HG02852 (cell line): ENCODE measurements at regions not wholly inside any gene's neighbourhood (a gene's known extent, or its start where the extent isn't known, plus 50 kb on each side); places are given as distances from the start of the nearest gene placed in this dataset.
"Not testable (repeated sequence)": the region's sequence is repeated elsewhere in the genome, so short reads cannot be mapped to it uniquely, and the experiment has no call there.

Experiments
- ATAC-seq: cut with Tn5 transposase; IDR thresholded peaks from one replicate; pipeline ENCODE4 v1.9.1; 2021; ENCODE audit warnings: mild to moderate bottlenecking, moderate library complexity; ENCODE audit not compliant: unreplicated experiment

DNA sequence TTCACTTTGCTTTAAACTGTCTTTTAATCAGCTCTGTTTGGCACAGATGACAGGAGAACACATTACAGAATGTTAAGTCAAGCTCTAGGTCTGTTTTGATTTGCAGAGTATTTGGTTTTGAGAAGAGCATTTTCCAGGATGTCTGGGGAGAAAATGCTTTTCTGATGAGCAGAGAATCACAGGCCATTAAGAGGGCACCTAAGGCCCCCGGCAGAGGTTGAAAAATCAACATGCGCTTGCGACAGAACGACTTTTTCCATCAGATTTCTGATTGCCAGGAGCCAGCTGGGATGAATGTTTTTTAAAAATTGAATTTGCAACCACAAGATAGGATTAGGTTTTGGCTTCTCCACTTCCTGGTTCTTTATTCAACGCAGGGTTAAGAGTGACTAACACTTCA is 304.5 kb downstream of the JRKL start:
- ATAC-seq = no peak

DNA sequence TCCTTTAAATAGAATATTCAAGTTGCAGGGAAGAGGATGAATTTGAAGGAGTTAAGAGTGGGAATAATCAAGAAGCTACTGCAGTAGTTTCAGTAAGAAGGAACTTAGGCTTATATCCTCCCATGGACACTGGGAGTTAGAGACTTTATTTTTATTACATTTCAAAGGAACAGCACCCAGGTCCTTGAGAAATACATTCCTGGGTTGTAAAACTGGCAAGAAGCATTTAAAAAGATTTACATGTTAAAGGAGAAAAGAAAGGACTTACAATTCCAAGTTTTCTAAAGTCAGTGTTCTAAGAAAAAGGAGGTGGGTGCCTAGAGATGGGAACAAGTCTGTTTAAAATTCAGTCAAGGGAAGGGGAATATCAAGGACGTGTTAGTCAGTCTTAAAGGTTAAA is 306.9 kb downstream of the JRKL start:
- ATAC-seq = no peak

DNA sequence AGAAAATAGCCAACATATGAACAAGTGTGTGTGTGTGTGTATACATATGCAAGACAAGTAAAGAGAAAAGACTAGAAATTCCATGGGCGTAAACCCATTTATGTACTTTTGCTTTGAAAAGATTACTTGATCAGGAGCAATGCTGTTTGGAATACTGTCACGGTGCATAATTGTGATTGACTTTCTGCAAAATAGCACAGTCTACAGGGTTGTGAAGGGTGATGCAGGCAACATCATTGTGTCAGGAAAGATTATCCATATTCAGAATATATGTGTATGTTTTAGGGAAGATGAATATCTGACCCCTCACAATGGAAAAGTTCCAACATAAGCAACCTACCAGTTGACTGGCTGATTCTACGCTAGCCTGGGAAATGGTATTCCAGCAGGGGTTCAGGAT is 307.7 kb downstream of the JRKL start:
- ATAC-seq = no peak

DNA sequence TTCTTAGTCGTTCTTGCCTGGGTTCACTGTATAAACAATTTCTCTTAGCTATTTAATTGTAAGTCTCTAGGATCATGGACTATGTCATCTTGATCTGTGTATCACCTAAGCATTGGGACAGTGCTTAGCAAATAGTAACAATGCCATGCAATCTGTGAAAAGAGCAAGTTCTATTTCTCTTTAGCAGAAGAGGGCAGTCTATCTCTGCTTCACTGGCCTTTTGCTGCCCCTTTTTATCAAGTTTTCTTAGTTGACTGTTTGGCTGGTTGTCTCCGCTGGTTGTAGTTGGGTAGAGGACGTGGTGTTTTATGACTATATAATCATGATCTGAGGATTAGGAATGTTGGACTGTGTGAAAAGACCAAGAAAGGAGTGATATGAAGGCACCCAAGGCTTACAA is 315.0 kb downstream of the JRKL start:
- ATAC-seq = no peak

DNA sequence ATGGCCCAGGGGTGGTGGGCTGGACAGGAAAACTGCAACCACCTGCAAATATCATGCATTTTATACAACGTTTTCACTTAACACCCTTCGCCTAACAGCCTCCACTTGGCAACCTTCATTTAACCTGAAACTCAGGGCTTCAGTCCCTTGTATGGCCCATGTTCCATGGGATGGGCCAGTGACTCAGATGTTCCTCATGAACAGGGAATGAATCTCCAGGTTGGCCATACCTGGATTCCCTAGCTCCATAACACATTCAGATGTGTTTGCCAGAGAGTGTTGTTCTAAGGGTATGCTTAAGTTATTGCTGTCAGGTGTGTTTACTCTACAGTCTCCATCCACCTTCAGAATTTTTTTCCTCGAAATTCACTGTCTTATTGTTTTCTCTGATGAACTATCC is 316.9 kb downstream of the JRKL start:
- no peak for ATAC-seq

DNA sequence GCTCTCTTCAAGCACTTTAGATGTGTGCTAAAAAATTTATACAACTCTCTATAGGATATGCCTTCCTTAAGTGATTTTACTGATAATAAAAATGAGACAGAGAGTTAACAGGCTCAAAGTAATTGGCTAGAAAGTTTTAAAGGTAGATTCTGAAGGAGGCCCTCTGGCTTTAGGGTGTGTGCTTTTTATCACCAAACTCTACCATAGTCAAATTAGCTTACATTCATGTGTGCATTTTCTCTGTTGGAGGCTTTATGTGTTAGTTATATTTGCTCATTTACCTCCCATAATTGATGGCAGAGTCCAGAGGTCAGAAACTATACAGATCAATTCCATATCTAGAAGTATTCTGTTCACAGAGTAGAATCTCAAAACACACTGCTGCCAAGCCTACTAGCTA is 317.5 kb downstream of the JRKL start:
- ATAC-seq = no peak

DNA sequence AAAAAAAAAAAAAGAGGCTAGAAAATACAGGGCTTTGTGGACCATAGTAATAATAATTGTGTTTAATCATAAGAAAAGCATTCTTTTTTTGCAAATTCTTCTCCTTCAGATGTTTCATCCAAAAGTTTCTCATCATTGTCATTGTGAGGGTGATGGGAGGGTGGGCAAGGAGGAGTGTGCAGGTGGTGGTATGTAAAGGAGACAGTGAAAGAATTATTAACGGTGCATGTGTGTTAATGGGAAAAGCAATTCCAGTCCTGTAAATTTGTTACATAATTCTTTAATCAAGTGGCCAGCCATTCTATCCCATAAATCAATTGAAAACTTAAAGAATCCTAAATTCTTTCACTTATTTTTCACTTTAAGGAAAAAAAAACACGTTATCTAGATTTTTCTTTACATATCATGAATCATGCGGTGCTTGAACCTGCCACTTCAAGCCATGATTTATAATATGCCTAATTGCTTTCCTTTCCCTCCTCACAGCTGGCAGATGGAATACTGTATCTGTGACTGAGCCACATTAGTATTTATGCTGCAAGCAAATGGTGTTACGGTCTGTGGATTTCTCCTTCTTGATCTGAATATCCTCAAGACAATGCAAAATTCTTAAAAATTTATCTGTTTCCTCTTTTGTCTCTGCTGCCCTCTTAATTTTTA is 318.5 kb downstream of the JRKL start:
- ATAC-seq = no peak

DNA sequence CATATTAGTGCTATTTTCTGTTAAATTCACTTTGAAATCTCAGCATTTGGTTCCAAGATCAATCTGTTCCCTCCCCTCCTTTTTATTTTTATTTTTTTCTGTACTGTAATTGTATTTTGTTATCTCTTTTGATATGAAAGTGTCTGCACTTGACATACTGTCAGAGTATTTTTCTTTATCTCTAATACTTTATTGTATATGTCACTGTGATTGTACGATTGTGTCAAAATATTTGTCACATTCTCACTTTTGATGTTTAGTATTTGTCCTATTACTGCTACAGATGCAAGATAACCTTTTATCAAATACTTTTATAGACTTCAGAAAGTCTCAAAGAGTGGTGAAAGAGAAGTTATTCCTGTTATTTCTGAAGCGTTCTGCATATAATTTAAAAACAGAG is 323.5 kb downstream of the JRKL start:
- no peak for ATAC-seq

DNA sequence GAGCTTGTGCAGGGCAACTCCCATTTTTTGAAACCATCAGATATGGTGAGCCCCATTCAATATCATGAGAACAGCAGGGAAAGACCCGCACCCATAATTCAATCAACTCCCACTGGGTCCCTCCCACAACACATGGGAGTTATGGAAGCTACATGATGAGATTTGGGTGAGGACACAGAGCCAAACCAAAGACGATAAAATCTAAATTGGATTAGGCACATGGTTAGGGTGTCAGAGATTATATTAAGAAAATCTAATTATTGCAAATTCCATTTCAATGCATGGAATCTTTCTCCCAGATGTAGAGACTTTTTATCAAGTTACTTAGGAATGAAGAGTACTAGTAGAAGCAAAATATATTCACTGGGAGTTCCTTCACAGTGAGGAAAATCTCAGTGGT is 324.9 kb downstream of the JRKL start:
- no peak for ATAC-seq

DNA sequence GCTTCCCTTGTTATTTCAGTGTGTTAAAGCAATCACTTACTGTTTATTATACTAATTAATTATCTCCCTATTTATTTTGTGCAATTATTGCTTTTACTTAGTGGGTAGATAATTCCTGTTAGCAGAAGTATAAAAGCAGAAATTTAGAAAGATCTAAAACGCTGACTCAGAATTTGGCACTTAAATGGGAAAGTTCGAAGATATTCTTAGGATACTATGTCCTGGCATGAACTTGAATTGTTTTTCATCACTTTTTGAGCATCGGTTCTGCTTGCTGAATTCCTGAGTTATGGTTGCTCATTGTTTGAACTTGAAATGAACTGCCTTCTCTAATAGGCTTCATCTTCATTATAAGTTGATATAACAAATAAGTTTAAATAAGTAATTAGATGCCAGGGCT is 325.4 kb downstream of the JRKL start:
- no peak for ATAC-seq

DNA sequence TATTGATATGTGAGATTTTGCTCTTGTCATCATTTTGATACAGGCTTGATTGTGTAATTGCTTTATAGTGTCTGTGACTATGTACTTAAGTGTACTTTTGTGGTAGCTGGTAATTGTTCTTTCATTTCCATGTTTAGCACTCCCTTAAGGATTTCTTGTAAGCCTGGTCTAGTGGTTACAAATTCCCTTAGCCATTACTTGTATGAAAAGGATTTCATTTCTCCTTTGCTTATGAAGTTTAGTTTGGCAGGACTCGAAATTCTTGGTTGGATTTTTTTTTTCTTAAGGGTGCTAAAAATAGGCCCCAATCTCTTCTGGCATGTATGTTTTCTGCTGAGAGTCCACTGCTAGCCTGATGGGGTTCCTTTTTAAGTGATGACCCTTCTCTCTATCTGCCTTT is 346.8 kb downstream of the JRKL start:
- ATAC-seq = no peak

DNA sequence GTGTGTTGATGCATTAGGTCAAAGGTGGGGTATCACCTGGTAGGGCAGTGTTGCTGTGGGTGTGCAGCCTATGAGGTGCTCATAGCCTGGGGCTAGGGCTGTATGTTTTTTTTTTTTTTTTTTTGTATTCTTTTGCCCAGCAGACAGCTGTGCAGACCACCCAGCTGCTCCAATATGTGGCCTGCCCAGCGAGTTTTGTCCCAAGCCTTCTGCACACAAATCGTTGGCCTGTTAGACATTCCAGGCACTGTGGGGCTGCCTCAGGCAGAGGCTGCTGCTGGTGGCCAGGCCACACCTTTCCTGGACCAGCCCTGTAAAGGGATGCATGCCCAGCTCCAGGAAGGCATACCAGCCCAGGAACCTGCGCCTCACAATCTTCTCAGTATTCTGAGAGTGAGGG is 348.5 kb downstream of the JRKL start:
- ATAC-seq = no peak

DNA sequence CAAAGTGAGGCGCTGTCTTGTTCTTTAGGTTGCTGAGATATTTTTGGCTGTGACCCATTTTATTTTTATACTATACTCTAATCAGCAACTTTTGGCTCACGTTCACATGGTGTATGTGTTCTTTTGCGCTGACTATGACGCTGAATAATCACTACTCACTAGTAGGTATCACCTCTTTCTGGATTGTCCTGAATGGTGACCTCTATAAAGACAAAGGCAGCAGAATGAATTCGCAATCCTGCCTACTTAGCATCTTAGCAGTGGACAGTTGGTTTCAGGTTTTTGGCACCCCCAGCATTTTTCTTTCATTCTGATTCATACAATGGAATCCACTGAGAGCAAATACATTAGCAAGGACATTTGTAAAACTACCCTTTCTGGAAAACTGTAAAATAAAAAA is 351.3 kb downstream of the JRKL start:
- no peak for ATAC-seq

DNA sequence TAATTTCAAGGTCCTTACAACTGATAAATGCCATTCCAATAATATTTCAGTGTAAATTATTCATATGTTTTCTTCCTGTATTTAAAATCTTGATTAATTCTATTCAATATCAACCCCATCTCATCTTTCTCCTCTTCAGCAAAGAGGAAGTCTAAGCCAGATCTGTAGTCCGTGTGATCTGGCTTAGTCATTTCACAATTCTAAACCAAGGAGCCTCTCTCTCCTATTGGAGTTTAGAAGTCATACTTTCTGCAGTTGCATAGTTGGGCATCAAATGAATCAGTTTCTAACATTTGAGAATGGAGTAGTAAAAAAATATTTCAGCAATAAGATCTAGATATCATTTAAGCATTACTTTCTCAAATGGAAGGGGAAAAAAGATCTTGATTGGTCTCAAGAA is 354.9 kb downstream of the JRKL start:
- no peak for ATAC-seq

DNA sequence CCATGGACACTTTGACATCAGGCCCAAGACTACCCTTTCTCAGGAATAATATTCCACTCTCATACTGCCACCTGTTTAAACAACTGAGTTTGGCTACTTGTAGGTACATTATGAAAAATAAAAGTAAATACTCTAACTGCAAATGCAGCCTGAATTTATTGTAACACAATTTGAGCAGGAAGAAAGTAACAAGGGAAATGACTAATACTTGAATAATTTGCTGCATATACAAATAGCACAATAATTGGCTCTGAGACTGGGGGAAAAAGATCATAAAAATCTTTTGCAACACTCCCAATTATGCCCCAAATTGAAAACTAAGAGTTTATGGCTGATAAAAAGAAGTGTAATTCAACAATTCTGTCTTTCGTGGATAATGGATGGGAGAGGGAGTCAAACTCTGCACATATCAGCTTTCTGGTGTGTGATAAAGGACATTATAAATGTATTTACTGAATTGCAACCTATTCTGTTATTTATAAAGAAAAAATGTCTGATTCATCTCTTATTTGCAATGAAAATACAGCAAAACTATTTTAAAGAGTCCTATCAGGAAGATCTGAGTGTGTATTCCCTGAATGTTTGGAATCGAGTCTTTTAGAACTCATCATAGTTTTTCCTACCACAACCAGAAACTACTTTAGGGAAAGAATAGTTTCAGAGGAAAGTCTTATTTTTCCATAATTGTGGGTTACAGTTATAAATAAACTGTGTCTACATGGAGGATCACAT is 359.0 kb downstream of the JRKL start:
- no peak for ATAC-seq

DNA sequence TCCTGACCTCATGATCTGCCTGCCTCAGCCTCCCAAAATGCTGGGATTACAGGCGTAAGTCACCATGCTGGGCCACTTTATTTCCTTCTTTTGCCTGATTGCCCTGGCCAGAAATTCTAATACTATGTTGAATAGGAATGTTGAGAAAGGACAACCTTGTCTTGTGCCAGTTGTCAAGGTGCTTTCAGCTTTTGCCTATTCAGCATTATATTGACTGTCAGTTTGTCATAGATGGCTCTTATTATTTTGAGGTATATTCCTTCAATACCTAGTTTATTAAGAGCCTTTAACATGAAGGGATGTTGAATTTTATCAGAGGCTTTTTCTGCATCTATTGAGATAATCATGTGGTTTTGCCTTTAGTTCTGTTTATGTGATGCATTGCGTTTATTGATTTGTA is 362.0 kb downstream of the JRKL start:
- not testable (repeated sequence) for ATAC-seq

DNA sequence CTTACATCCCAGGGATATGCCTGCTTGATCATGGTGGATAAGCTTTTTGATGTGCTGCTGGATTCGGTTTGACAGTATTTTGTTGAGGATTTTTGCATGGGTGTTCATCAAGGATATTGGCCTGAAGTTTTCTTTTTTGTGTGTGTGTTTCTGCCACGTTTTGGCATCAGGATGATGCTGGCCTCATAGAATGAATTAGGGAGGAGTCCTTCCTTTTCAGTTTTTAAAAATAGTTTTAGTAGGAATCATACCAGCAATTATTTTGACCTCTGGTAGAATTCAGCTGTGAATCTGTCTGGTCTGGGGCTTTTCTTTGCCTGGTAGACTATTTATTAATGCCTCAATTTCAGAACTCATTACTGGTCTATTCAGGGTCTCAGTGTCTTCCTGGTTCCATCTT is 362.4 kb downstream of the JRKL start:
- ATAC-seq = no peak

DNA sequence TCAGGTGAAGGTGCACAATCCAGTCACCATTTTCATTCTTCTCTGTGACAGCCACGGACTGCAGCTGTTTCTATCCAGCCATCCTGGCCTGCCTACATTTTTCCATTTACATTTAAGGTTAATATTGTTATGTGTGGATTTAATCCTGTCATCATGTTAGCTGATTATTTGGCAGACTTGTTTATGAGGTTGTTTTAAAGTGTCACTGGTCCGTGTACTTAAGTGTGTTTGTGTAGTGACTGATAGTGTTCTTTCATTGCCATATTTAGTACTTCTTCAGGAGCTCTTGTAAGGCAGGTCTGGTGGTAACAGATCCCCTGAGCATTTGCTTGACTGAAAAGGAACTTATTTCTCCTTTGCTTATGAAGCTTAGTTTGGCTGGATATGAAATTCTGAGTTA is 364.2 kb downstream of the JRKL start:
- no peak for ATAC-seq

DNA sequence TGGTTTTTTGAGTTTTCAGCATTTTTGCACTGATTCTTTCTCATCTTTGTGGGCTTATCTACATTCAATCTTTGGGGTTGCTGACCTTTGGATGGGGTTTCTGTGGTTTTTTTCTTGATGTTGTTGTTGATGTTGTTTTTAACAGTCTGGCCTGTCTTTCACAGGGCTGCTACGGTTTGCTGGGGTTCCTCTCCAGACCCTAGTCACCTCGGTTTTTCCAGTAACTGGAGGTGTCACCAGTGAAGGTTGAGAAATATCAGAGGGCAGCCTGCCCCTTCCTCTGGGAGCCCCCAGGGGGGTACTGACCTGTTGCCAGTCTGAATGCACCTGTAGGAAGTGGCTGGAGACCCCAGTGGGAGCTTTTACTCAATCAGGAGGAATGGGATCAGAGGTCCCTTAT is 365.4 kb downstream of the JRKL start:
- no peak for ATAC-seq

DNA sequence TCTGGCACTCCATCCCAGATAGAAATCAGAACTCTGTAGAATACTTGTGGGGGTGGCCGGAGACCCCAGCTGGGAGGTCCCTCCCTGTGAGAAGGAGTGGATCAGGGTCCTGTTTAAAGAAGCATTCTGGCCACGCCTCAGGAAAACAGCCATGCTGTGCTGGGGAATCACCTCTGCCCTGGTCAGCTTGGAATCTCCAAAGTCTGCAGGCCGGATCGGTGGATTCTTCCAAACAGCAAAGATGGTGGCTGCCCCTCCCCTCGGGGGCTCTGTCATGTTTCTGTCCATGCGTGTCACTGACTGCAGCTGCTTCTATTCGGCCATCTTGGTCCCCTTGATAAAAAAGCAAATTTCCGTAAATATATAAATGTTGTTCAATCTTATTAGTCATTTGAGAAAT is 365.9 kb downstream of the JRKL start:
- no peak for ATAC-seq

DNA sequence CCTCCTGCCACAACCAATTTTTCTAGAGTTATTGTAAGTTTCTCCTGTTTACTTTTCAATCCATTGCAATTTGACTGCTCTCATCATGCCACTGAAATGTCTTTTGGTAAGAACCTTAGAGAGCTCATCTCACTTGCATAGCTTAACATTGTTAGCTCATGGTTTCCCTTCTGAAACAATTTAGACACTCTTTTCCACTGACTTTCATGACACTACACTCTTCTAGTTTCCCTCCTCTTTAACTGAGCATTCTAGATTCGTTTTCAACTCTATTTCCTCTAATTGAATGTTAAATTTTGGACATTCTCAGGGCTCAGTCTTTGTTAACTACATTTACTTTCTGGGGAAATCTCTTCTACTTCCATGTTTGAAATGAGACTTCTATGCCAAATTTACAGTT is 369.1 kb downstream of the JRKL start:
- ATAC-seq = no peak

DNA sequence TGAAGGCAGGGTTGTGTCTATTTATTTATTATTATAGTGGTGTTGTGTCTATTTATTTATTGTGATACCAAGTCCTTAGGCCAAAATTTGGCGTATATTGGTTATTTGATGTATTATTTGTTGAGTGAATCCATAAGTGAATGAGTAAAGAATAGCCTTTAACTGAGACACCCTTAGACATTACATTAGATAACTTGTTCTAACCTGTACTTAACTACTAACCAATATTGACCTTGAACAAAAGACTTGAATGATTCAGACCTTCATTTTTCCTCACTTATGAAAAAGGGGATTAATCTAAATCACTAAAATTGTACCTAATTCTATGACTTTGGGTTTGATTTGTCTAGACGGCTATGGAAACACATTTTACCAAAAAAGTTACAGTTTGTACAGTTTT is 370.5 kb downstream of the JRKL start:
- no peak for ATAC-seq

DNA sequence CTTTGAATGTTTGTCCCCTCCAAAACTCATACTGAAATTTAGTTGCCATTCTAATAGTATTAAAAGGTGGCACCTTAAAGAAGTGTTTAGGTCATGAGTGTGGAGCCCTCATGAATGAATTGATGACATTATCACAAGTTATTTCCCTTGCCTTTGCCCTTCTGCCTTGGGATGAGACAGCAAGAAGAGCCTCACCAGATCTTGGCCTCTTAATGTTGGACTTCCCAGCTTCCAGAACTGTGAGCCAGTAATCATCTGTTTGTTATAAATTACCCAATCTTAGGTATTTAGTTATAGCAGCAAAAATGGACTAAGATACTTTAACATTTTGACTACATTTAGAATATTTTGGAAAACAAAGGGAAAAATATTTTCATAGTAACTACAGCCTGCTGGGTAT is 371.0 kb downstream of the JRKL start:
- ATAC-seq = no peak
